CD4-positive, alpha-beta T cell treated with Interleukin-6 at 100 ng/mL for 8 hours (primary cell): ENCODE measurements at regions not wholly inside any gene's neighbourhood (a gene's known extent, or its start where the extent isn't known, plus 50 kb on each side); places are given as distances from the start of the nearest gene placed in this dataset.
"Not testable (repeated sequence)": the region's sequence is repeated elsewhere in the genome, so short reads cannot be mapped to it uniquely, and the experiment has no call there.

Experiments used
- DNase-seq: peaks from one replicate; pipeline ENCODE4 v3.0.0-alpha.2; 2020; ENCODE audit warnings: mixed read lengths, low spot score

DNA sequence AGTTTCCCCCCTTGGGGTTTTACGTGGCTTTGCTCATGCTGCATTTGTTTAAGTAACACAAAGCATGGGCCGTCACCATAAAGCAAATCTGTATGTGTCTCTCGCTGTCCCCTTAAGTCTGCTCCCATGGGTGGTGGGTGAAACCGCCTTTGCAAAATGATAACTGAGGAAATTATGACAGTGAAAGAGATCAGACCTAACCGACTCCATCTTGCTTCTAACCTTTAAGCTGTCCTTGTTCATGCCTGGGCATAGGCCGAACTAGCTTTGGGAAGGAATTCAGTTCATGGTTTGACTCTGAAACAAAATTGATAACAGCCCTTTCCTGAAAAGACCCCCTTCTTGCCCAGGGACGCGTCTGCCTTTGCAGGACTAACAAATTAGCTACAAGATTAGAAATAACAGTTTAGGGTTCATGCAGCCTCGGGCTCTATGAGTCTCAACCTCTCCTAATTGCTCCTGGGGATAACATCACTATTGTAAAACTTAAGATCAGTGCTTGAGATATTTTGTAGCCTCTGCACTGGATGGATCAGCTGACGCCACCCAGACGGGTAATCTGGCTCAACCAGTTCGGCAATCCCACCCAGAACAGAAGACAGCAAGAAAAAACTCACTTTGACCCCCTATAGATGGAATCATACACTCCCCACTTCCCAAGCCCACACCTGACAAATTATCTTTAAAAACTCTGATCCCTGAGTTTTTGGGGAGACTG is 623.7 kb downstream of the TYW1 start:
- DNase-seq, result no peak

DNA sequence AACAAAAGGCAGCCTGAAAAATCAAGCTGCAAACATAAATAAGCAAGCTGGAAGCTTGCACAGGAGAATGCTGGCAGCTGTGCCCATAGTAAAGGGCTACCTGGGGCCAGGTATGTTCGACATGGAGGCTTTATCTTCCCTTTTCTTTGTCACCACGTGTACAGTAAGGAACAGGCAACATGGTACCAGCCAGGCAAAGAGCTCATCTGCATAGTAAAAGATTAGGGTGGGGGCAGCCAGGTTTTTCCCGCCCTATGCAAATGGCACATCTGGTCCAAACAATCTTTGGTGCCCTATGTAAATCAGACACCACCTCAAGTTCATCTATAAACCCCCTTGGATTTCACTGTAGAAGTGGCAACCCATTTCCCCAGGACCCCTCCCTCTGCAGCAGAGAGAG is 625.1 kb downstream of the TYW1 start:
- DNase-seq, result no peak

DNA sequence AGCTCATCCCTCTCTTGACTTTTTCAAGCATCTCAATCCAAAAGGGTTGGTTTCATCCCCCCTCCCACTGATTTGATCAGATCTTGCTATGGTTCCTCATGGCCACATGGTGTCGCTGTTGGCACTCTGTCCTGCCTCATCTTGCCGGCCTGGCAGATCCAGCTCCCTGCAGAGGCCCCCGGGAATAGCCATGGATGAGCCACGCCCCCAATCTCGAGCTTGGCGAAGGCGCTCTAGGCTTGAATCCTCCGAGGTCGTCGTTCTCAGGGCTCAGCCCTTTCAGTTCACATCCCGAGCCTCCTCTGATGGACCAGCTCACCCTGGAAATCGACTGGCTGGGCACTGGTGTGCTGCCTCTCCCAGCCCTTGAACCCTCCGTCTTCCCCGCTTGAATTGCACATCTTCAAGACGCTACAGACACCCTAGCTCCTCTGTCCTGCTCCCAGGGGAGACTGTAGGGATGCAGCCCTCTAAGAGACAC is 628.7 kb downstream of the TYW1 start:
- DNase-seq, result no peak

DNA sequence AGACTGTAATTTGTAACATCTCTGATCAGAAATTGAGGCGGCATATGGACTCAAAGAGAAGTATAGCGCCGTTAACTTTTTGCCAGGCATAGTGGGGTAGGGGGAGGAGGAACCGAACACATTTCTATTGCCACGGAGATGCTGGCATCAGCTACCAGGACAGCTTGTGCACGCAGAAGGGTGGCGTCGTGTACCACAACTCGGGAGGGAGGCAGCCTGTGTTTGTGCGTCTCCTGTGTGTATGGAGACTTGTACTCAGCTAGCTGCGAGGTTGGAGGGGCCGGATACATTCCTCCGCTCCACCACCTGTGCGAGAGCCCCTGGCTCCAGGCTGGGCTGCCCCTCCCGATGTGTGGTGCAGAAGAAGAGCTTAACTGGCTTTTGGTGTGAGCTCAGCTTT is 634.8 kb downstream of the TYW1 start:
- DNase-seq, result no peak

DNA sequence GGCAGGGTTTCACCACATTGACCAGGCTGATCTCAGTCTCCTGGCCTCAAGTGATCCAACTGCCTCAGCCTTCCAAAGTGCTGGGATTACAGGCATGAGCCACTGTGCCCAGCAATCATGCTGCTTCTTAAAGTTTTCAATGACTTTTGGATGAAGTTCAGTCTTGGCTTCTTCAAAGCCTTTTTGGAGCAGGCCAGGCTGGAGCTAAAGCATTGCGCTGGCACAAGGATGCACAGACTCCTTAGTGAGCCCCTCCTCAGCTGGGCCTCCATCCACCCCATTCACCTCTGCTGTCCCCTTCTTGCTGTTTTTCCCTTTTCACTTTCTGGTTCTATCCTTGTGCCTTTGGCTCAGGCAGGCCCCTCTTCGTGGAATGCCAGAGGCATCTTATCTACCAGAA is 638.6 kb downstream of the TYW1 start:
- no peak for DNase-seq

DNA sequence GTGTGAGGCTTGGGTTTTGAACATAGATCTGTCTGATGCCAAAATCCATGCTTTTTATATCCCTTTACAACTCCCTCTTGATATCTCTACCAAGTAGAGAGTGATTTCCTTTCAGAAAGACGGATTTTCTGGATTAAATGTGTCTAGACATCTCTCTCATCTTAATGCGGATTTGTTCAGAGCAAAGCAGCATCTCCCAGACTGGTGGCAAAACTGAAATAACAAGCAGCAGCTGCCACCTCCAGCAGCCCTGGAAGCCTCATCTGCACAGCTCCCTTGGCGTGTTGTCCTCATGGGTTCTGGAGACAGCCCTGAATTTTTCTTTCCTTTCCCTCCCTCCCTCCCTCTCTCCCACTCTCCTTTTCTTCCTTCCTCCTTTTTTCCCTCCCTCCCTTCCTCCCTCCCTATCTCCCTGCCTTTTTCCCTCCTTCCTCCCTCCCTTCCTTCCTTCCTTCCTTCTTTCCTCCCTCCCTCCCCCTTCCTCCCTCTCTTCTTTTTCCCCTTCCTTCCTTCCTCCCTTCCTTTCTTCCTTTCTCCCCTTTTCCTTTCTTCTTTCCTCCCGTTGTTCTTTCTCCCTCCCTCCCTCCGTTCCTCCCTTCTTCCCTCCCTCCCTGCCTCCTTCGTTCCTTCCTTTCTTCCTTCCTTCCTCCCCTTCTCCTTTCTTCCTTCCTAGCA is 639.9 kb downstream of the TYW1 start:
- DNase-seq, result no peak

DNA sequence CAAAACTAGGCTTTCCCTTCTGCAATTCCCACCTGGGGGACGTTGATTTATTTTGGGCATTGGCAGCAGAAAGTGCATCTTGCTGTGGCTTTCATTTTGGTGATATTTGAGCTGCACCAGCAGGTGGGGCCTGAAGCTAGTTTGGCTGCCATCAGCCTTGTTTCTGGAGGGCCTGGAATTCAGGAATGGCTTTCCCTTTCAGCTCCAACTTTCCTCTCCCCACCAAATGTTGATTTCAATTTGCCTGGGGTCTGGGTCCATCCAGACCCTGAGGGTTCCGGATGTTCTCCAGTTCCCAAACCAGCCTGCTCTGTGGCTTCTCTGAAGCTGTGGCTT is 640.4 kb downstream of the TYW1 start:
- no peak for DNase-seq

DNA sequence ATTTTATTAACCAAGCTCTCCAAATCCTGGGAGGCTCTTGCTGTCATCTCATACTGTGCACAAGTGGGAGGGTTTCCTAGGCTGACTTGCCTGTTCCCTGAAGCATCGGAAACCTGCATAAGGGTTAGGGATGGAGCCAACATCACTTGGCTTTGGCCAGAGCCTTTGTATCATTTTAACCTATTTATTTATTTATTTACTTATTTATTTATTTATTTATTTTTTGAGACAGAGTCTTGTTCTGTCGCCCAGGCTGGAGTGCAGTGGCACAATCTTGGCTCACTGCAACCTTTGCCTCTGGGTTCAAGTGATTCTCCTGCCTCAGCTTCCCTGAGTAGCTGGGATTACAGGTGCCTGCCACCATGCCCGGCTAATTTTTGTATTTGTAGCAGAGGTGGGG is 645.9 kb downstream of the TYW1 start:
- DNase-seq, result not testable (repeated sequence)

DNA sequence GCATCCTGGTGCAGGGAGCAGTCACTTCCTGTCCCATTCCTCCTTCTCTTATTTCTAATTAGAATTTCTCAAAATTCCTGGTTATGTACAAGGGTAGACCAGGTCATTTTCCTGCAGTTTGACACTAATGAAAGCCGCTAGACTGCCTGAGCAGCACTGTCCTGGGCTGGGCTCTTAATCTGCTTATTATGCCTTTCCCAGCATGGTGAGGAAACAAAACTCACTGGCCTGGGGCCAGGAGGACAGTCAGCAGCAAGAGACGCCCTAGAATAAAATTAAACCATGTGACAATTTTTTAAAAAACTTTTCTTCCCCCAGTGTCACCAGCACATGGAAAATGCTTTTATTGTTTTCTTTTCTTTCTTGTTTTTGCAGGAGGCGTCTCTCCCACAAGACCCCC is 647.5 kb downstream of the TYW1 start:
- DNase-seq, result no peak

DNA sequence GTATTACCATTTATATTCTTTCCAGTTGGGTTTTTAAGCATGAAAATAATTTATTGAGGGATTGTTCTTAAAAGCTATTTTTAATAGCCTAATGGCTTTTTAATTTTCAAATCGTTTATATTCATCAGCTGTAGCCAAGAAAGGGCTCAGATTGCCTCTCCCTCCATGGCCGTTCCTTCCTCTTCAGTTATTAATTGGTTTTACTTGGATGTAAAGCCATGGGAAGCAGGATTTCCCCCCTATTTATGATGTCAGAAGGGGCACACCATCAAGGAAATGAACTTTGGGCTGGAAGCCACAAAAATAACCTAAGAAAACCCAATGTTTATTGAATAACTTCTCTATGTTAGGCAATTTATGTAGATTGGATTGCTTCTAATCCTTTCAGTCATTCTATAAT is 656.3 kb downstream of the TYW1 start:
- DNase-seq, result no peak

DNA sequence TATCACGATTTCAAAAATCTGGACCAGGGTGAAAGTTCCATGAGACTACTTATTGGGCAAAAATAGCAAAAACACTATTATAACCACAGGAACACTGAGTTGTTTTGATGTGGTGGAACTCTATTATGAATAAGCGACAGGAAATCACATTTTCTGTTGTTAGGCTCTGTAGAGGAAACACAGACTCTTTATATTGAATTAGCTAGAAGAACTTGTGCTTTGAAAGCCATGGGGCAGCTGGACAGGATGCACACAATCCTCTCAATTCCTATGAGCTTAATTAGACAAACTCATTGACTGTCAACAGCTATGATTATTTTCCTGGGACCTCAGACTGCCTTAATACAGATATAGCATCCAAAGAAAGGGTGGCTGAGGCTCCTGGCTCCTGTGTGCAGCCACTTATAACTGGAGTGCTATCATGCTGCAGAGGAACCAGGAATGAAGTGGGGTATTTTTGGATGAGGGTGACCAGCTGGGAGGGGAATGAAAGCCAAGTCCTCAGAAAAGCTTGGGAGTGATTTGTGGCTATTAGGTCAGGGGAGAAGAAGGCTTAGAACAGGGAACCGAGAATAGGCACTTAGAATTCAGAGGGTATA is 657.3 kb downstream of the TYW1 start:
- DNase-seq, result no peak

DNA sequence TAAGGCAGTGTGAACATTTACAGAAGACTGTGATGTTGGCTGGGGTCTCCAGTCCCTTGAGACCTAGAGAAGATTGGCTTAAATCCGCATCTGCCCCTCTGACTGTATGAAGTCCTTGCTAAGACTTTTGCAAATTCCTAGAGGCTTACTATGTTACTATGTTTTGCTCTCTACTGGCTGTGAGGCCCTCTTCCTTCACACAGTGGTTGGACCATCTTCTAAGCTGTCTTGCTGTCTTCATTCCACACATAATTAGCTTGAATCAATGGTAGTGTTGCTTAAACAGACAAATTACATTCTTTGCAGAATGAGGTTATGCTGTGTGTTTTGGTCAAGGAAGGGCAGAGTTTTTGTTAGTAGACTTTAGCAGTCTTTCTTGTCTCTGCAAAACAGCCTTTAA is 658.0 kb downstream of the TYW1 start:
- DNase-seq, result no peak

DNA sequence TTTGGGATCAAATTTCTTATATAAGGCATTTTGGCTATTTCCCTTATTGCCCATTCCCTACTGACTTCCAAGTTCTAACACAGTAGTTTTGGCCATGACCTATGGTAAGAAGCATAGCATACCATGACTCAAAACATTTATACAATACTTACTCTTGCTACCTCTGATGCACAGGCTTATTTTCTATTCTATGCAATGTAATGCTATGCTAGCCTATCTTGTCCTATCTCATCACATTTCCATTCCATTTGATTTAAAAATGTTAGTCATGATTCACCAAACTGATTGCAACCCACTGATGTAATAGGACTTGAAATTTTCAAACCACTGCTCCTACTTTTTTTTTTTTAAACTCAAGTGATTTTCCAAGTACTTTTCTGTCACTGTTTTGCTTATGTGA is 658.5 kb downstream of the TYW1 start:
- no peak for DNase-seq

DNA sequence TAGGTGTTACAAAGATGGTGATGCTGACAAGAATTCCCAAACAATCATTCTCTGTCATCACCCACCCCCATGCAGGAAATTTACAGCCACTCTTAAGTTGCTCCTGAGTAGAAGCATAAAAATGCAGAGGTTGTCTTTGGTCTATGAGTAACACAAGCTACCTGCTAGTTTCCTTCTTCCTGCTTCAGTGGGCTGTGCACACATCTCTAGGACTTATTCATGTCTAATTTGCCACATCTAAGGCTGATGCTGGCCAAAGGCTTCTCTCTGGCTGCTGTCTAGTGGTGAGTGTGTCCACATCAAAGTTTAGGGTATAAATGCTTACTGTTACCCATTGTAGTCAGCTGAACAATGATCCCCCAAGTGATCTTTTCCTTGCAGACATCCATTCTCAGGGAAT is 662.5 kb downstream of the TYW1 start:
- no peak for DNase-seq

DNA sequence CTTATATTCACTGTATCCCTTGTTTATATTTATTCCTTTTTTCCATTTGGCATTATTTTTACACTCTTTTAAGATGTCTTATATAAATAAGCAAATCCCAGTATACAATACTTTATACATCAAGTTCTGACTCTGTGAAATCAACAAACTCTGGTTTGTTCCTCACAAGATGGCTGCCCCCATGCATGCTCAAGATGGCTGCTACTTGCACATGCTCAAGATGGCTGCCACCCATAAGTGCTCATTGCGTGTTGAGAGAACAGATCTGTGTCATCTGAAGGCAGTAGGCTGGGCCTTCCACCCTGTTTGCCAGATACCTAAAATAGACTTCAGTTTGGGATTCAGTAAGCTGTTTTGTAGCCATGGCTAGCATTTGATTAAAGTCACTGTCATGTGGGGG is 666.2 kb downstream of the TYW1 start:
- DNase-seq, result no peak

DNA sequence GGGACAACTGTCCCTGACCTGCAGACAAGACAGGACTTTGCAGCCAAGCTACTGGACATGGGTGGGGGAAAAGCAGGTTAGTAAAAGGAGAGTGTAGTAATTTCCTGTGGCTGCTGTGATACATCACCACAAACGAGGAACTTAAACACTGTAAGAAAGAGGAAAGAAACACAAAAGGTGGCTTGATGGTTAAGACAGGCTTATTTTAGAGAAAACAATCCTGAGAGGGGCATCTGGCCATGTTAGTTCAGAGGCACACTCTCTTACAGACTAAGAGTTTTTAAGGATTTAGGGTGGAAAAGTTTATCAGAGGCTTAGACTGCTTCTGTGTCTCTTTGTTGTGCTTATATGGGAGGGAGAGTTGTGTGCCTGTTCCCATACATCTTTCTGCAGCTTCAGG is 667.0 kb downstream of the TYW1 start:
- DNase-seq, result no peak

DNA sequence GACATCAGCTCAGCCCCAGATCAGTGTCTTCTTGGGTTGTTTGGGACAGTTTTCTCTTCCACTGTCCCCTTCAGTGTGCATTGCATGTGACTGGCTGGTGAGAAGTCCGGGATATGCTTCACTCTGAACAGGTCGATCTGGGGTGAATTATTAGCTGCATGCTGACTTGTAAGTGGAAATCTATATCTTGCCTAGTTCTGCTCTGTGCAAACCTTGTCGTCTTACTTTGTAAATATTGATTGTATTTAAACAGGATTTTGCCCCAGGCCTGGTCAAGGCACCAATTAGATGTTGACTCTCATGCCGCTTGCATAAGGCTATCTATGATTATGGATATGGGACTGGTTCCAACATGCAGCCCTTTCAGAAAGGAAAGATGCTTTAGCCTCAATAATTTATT is 669.7 kb downstream of the TYW1 start:
- not testable (repeated sequence) for DNase-seq

DNA sequence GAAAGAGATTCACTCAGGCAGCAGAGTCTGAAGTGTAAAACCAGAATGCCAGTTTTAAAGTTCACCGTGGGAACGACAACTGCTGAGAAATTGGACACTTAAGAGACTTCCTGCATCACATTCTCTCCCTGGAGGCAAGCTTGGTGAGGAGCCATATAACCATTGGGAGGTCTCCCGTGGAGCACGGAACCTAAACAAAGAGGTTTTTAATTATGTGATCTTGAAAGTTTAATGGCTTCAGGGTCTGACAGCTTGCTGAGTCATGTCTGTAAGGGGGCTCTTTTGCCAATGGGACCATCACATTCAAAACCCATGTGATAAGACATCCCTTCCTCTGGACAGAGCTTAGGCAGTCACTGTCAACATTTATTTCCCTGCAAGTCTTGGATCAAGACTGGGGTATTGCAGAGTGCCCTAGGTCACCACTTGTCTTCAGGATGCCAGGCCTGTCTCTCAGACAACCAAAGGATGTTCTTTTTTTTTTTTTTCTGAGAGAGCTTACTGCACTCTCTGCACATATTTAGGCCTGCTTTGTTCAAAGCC is 674.4 kb downstream of the TYW1 start:
- DNase-seq, result no peak

DNA sequence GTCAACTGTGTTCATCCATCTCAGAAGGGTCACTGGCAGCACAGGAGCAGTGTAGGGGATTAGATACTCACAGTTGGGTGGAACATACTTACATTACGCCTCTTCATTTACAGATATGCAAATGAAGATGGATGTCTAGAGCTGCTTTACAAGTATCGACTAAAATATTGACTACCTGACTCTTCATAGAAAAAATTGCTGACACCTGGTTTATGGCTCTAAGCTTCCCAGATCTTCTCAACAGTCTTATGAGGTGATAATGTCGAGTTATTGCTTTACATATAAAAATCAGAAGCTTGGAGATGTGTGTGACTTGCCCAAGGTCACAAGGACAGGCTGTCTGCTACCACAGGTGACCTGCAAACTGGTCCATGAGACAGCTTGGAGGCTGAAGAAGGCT is 677.2 kb downstream of the TYW1 start:
- no peak for DNase-seq

DNA sequence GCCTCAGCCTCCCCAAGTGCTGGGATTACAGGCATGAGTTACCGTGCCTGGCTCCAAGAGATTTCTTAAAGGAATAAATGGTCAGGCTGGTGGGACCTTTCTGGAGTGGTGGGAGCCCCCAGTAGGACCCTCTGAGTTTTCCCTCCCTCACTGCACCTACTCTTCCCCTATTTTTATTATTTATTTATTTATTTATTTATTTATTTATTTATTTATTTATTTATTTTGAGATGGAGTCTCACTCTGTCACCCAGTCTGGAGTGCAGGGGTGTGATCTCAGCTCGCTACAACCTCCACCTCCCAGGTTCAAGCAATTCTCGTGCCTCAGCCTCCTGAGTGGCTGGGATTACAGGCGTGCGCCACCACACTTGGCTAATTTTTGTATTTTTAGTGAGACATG is 678.2 kb downstream of the TYW1 start:
- DNase-seq, result not testable (repeated sequence)

DNA sequence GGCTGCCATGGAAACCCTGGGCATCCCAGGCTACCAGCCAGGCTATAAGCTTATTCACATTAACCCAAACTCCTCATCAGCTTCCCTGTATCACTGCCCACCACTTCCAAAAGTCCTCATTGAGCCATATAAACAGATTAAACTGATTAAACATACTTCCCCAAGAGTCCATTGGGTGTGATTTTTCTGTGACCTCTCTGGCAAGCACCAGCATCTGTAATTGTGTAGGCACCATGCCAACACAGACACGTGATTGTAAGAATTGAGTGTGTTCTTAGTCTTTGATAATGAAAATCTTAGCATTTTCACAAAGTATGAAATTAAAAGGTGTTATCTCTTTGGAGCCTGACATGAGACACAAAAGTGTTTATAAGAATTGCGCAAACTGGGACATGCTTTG is 679.3 kb downstream of the TYW1 start:
- DNase-seq, result no peak

DNA sequence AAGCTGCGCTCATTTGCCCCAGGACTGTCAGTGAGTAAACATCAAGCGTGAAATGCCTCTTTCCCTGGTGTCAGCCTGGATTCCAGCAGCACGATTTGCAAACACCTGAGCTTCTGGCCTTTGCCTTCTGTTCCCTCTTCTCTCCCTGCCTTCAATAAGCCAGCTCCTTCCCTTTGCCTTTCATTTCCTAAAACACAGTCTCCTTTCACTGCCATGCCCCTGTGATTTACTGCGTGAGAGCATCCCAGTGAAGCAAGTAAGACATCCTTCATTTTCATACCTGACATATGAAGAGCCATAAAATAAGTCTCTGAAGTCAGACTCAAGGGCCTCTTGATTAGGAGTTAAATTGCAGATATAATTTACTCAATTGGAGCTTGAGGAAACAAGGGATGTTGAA is 681.8 kb downstream of the TYW1 start:
- no peak for DNase-seq

DNA sequence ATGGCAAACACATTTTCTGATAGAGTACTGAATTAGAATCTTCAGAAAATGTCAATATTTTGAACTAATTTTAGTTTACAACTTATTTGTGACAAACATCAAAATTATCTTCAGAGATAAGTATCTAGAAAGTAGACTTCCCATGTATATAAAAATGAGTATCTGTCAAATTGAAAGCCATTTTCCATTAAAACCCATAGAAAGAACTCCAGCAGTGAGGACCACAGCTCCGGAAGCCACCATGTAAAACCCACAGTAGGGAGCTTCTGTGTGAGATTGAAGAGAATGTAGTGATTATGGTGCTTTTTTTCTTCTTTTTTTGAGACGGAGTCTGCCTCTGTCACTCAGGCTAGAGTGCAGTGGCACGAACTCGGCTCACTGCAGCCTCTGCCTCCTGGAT is 687.0 kb downstream of the TYW1 start:
- DNase-seq, result no peak
